HAP-1 (cell line): ENCODE measurements at regions not wholly inside any gene's neighbourhood (a gene's known extent, or its start where the extent isn't known, plus 50 kb on each side); places are given as distances from the start of the nearest gene placed in this dataset.

ENCODE experiments used
- DNase-seq, 2 experiments: peaks; one replicate each; pipeline ENCODE4 v3.0.0-alpha.2; 2016 to 2020; ENCODE audit warnings: low spot score in 2 of 2
- H3K27me3 ChIP-seq: fragments of 250-450 bp; sonication (Bioruptor Pico); 2 replicates; pipeline ENCODE4 v1.5.1; 2020; ENCODE audit warnings: low read depth, mild to moderate bottlenecking, moderate library complexity
- H3K36me3 ChIP-seq: fragments of 250-450 bp; sonication (Bioruptor Pico); replicated peaks from 2 replicates; pipeline ENCODE4 v1.5.1; 2020; ENCODE audit warnings: mild to moderate bottlenecking
- H3K4me1 ChIP-seq: fragments of 250-450 bp; sonication (Bioruptor Pico); 2 replicates; pipeline ENCODE4 v1.5.1; 2020; ENCODE audit warnings: mild to moderate bottlenecking
- H3K4me3 ChIP-seq: fragments of 250-450 bp; sonication (Bioruptor Pico); 2 replicates; pipeline ENCODE4 v1.5.1; 2020; ENCODE audit warnings: mild to moderate bottlenecking, moderate library complexity
- H3K9me3 ChIP-seq: fragments of 250-450 bp; sonication (Bioruptor Pico); 2 replicates; pipeline ENCODE4 v1.5.1; 2020; ENCODE audit warnings: mild to moderate bottlenecking, moderate library complexity
- in situ Hi-C: fragments of 300-500 bp; cut with MboI; formaldehyde crosslinking; loops from 3 replicates; pipeline ENCODE4 v1.14.3; 2020; ENCODE audit warnings: low sequenced_read_pairs, inconsistent platforms, mixed read lengths

DNA sequence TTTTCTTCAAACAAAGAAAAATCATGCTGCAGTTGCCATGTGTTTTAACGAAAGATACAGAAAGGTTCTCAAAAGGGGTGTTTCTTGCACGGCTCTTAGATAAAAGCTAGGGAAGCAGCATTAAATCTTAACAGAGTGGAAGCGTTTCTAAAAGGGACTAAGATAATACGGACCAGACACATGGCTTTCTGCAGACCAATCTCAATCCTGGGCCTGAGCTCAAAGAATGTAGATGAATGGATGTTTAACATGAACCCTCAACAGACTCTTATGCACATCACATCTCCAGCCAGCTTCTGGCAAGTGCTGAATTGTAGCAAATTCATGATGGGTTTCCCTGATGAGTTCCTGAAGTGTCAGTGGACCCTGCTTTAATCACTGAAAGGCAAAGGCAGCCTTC, 80.2 kb upstream of the COX10 start:
- Histone ChIP-seq H3K4me3 (no peak overlapping the region), H3K36me3 (no peaks in the 10 kb centered on the region), H3K27me3 (no peaks in the 10 kb centered on the region), H3K4me1 (no peaks in the 10 kb centered on the region), H3K9me3 (no peaks in the 10 kb centered on the region)
- DNase-seq, result no peak
- in situ Hi-C loops, result no loop called here

GRCh38 chr17:13993106-13993505, 76.2 kb upstream of the COX10 start:
- in situ Hi-C loops, result no loop called here
- no peaks in the 10 kb centered on the region for H3K4me1 ChIP-seq
- no peaks in the 10 kb centered on the region for H3K27me3 ChIP-seq
- no peak for DNase-seq
- no peak overlapping the region for H3K4me3 ChIP-seq
- H3K36me3 ChIP-seq, result no peaks in the 10 kb centered on the region
- H3K9me3 ChIP-seq, result no peaks in the 10 kb centered on the region

DNA sequence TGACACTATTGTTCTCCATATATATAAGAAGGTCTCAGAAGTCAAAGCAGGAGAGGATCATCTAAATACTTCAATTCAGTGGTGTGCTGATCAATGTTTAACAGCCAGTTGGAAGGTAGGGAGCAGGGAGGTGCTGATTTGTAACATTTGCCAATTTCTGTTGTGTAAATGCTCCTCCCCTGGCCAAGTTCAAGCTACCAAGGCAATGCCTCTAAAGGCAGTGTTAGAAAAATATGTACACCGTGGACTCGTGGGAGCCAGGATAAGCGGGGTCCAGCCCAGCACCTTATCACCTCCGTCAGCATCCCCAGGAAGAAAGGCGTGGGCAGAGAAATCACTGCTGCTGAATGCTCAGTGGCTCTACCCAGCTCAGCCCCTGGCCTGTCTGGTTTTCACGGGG, 75.3 kb upstream of the COX10 start:
- Histone ChIP-seq H3K9me3 (no peaks in the 10 kb centered on the region), H3K27me3 (no peaks in the 10 kb centered on the region), H3K4me3 (no peak overlapping the region), H3K36me3 (no peaks in the 10 kb centered on the region), H3K4me1 (no peaks in the 10 kb centered on the region)
- in situ Hi-C loops, result no loop called here
- no peak for DNase-seq

DNA sequence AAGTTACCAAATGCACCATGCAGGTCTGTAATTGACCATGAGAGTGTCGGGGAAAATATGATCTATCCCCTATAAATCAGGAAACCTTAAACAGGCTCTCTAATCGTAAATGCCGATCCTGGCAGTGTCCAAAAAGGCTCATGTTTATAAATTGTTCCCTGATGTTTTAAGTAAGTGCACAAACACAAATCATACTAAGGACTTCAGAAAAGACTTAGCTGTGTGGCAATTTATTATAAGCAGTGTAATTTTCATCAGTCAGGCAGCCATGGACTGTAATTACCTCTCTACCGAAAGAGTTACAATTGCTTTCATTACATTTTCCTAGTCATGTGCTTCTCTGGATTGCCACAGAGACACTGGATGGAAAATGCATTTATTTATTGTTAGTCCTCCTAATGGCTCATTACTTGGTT, 73.4 kb upstream of the COX10 start:
- no peaks in the 10 kb centered on the region for H3K27me3 ChIP-seq
- no peaks in the 10 kb centered on the region for H3K9me3 ChIP-seq
- DNase-seq, result no peak
- H3K36me3 ChIP-seq, result no peaks in the 10 kb centered on the region
- H3K4me3 ChIP-seq, result no peak overlapping the region
- in situ Hi-C loops, result no loop called here
- H3K4me1 ChIP-seq, result no peaks in the 10 kb centered on the region

GRCh38 chr17:13996276-13996675, 73.0 kb upstream of the COX10 start:
- no peaks in the 10 kb centered on the region for H3K27me3 ChIP-seq
- no peak for DNase-seq
- H3K9me3 ChIP-seq, result no peaks in the 10 kb centered on the region
- H3K4me1 ChIP-seq, result no peaks in the 10 kb centered on the region
- no peak overlapping the region for H3K4me3 ChIP-seq
- no peaks in the 10 kb centered on the region for H3K36me3 ChIP-seq
- in situ Hi-C loops, result no loop called here

DNA sequence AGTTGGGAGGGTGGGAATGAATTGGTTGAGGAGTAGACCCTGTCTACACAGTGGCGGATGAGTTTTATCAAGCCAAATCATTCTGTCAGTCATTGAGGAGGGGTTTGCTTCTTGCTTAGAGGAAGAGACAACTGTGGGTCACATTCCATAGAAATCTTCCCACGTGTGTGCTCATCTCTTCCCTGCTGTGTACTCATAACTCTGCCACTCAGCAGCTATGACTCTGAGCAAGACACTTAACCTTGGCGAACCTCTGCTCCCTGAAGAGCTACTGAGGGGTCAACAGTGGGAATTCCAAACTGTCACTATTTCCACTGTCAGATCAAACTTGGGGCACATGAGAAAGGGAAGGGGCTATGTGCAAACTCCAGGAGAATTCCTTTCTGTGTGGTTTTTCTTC, 72.6 kb upstream of the COX10 start:
- H3K4me3 ChIP-seq, result no peak overlapping the region
- H3K4me1 ChIP-seq, result no peaks in the 10 kb centered on the region
- no peak for DNase-seq
- H3K36me3 ChIP-seq, result no peaks in the 10 kb centered on the region
- in situ Hi-C loops, result no loop called here
- no peaks in the 10 kb centered on the region for H3K27me3 ChIP-seq
- H3K9me3 ChIP-seq, result no peaks in the 10 kb centered on the region

DNA sequence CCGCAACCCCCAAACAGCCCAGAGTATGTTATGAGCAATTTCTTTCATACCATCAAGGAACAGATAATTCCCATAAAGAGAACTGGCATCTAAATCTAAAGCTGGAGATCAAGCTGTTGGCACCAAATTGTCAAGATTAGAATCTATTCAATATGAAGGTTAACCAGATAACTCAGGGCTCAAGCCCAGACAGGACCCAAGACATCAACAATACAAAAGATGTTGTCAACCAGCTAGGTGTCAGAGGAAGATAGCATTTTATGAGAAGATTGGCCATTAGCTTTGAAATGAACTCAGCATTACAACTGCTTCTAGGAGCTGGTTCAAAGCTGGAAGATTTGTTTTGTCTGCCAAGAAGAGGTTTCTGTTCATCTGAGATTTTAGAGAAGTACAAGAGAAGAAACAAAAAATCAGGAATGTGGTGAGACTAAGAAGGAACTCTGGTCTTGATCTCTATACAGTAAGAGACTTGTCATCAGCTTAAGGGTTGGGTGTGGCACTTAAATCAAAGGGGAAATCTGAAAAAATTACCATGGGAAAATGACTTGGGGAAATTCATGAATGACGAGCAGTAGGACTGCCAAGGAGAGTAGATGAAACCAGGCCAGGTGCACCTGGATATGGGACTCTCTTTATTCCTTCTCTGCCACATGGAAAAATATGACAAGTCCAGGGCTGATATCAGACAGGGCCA, 64.2 kb upstream of the COX10 start:
- no peak for DNase-seq
- peaks cover 5% of the 10 kb centered on the region for H3K4me1 ChIP-seq
- no peaks in the 10 kb centered on the region for H3K27me3 ChIP-seq
- in situ Hi-C loops, result no loop called here
- no peaks in the 10 kb centered on the region for H3K9me3 ChIP-seq
- no peak overlapping the region for H3K4me3 ChIP-seq
- H3K36me3 ChIP-seq, result no peaks in the 10 kb centered on the region

- DNase-seq, result no peak
- in situ Hi-C loops, result no loop called here
- Histone ChIP-seq H3K36me3 (no peaks in the 10 kb centered on the region), H3K27me3 (no peaks in the 10 kb centered on the region), H3K4me1 (peaks cover 5% of the 10 kb centered on the region), H3K9me3 (no peaks in the 10 kb centered on the region), H3K4me3 (no peak overlapping the region)
Observed at GRCh38 chr17:14006249-14006942, 62.9 kb upstream of the COX10 start.

- Histone ChIP-seq H3K36me3 (no peaks in the 10 kb centered on the region), H3K4me1 (peaks cover 5% of the 10 kb centered on the region), H3K27me3 (no peaks in the 10 kb centered on the region), H3K4me3 (no peak overlapping the region), H3K9me3 (no peaks in the 10 kb centered on the region)
- in situ Hi-C loops, result no loop called here
- DNase-seq, result no peak
Observed at GRCh38 chr17:14007951-14008350, 61.4 kb upstream of the COX10 start.

- in situ Hi-C loops, result no loop called here
- Histone ChIP-seq H3K9me3 (no peaks in the 10 kb centered on the region), H3K4me1 (peaks cover 5% of the 10 kb centered on the region), H3K27me3 (no peaks in the 10 kb centered on the region), H3K4me3 (no peak overlapping the region), H3K36me3 (no peaks in the 10 kb centered on the region)
- DNase-seq, result no peak
Observed at GRCh38 chr17:14011036-14011692, 58.1 kb upstream of the COX10 start.

GRCh38 chr17:14011740-14012405, 57.4 kb upstream of the COX10 start:
- H3K36me3 ChIP-seq, result no peaks in the 10 kb centered on the region
- H3K27me3 ChIP-seq, result no peaks in the 10 kb centered on the region
- no peaks in the 10 kb centered on the region for H3K9me3 ChIP-seq
- peaks cover 5% of the 10 kb centered on the region for H3K4me1 ChIP-seq
- H3K4me3 ChIP-seq, result no peak overlapping the region
- in situ Hi-C loops, result no loop called here
- no peak for DNase-seq

DNA sequence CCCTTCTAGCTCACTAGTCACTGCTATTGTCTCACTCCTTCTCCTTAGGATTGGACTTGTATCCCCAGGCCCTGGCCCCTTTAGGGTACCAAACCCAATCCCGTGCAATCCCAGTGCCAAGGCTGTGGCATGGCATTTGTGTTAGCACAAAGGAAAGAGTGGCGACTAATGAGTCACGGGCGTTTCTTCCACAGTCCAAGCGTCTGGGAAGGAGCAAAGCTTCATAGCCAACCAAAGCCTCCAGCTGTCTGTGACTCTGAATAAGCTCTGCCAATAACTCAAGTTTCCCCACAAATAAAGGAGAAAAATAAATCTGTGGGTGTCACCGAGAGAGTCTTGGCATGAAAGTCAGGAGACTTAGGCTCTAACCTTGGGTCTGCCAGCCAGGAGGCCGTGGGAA, 54.6 kb upstream of the COX10 start:
- H3K27me3 ChIP-seq, result no peaks in the 10 kb centered on the region
- H3K9me3 ChIP-seq, result no peaks in the 10 kb centered on the region
- no peak overlapping the region for H3K4me3 ChIP-seq
- DNase-seq, result no peak
- in situ Hi-C loops, result no loop called here
- no peaks in the 10 kb centered on the region for H3K36me3 ChIP-seq
- peaks cover 4% of the 10 kb centered on the region for H3K4me1 ChIP-seq

- Histone ChIP-seq H3K36me3 (no peaks in the 10 kb centered on the region), H3K9me3 (no peaks in the 10 kb centered on the region), H3K4me1 (no peaks in the 10 kb centered on the region), H3K27me3 (no peaks in the 10 kb centered on the region), H3K4me3 (no peak overlapping the region)
- in situ Hi-C loops, result no loop called here
- DNase-seq, result no peak
Observed at GRCh38 chr17:14015271-14015670, 54.0 kb upstream of the COX10 start.

- no peaks in the 10 kb centered on the region for H3K9me3 ChIP-seq
- H3K4me1 ChIP-seq, result no peaks in the 10 kb centered on the region
- H3K4me3 ChIP-seq, result no peak overlapping the region
- in situ Hi-C loops, result no loop called here
- DNase-seq, result no peak
- H3K36me3 ChIP-seq, result no peaks in the 10 kb centered on the region
- H3K27me3 ChIP-seq, result no peaks in the 10 kb centered on the region
Observed at GRCh38 chr17:14016858-14017257, 52.4 kb upstream of the COX10 start.
